IPS DF 6.9 (cell line): ENCODE measurements at regions not wholly inside any gene's neighbourhood (a gene's known extent, or its start where the extent isn't known, plus 50 kb on each side); places are given as distances from the start of the nearest gene placed in this dataset.
"Not testable (repeated sequence)": the region's sequence is repeated elsewhere in the genome, so short reads cannot be mapped to it uniquely, and the experiment has no call there.

Experiments used
- DNase-seq: peaks from one replicate; pipeline ENCODE4 v3.0.0-alpha.2; 2013; ENCODE audit warnings: low read depth, low spot score
- H3K27ac ChIP-seq: one replicate; pipeline ENCODE4 v1.5.1; 2013; ENCODE audit warnings: low read length, control low read depth
- H3K27me3 ChIP-seq: 2 replicates; pipeline ENCODE4 v1.6.1; 2013; ENCODE audit warnings: mild to moderate bottlenecking, low read length; ENCODE audit not compliant: control insufficient read depth, insufficient read depth
- H3K36me3 ChIP-seq: 2 replicates; pipeline ENCODE4 v1.6.1; 2013; ENCODE audit warnings: low read length; ENCODE audit not compliant: control insufficient read depth, insufficient read depth
- H3K4me1 ChIP-seq: 2 replicates; pipeline ENCODE4 v1.6.1; 2013; ENCODE audit warnings: low read length; ENCODE audit not compliant: control insufficient read depth, insufficient read depth
- H3K4me3 ChIP-seq: 2 replicates; pipeline ENCODE4 v1.5.1; 2013; ENCODE audit warnings: mild to moderate bottlenecking, low read length
- H3K9me3 ChIP-seq: 2 replicates; pipeline ENCODE4 v1.6.1; 2013; ENCODE audit warnings: low read length, inconsistent platforms; ENCODE audit not compliant: control insufficient read depth, insufficient read depth
- WGBS: extraction: QIAGEN DNeasy Blood & Tissue Kit; methylation state at CpG from one replicate; pipeline ENCODE4 v1.1.7; 2013; ENCODE audit warnings: mixed read lengths, missing lambda C conversion rate; ENCODE audit not compliant: insufficient read length, insufficient coverage; 5-methylcytosine and 5-hydroxymethylcytosine counted together

DNA sequence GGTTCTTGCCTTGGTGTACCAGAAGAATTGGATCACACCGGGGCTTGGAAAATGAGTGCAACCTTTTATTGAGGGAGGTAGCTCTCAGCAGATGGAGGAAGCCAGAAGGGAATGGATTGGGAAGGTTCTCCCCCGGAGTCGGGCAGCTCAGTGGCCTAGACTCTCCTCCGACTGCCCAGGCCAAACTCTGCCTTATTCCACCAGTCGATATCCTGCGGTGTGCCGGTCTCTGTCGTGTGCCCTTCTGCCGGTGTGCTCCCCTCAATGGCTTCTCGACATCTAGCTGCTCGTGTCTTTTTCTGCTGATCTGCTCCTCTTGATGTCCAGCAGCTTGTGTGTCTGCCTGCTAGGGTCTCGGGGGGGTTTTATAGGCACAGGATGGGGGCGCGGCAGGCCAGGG is 87.4 kb upstream of the CCL21 start:
- Histone ChIP-seq H3K9me3 (no peaks in the 10 kb centered on the region), H3K36me3 (no peaks in the 10 kb centered on the region), H3K27me3 (no peaks in the 10 kb centered on the region), H3K4me3 (no peak overlapping the region), H3K27ac (no peak overlapping the region), H3K4me1 (no peaks in the 10 kb centered on the region)
- DNase-seq, result no peak
- WGBS, result no CpG with 5 or more reads among the region's 14 CpGs

DNA sequence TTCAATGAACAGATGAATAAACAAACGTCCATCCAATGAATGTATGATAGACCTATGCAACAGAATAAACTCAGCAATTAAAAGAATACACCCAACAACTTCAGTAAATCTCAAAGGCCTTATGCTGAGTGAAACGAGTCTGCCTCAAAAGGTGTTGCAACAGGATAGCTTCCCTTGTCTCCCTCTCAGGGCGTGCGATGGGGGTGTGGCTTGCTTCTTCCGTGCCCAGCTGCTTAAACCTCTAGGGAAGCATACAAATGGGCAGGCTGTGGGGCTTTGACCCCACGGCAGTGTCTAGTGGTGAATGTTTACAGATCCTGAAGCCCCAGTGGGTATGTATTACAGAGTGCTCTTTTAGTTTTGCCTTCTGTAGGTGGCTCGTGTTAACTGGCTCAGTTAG is 87.0 kb upstream of the CCL21 start:
- no peak for DNase-seq
- H3K27ac ChIP-seq, result no peak overlapping the region
- H3K36me3 ChIP-seq, result no peaks in the 10 kb centered on the region
- H3K9me3 ChIP-seq, result no peaks in the 10 kb centered on the region
- no peaks in the 10 kb centered on the region for H3K4me1 ChIP-seq
- H3K27me3 ChIP-seq, result no peaks in the 10 kb centered on the region
- H3K4me3 ChIP-seq, result no peak overlapping the region
- WGBS, result no CpG with 5 or more reads among the region's 7 CpGs

DNA sequence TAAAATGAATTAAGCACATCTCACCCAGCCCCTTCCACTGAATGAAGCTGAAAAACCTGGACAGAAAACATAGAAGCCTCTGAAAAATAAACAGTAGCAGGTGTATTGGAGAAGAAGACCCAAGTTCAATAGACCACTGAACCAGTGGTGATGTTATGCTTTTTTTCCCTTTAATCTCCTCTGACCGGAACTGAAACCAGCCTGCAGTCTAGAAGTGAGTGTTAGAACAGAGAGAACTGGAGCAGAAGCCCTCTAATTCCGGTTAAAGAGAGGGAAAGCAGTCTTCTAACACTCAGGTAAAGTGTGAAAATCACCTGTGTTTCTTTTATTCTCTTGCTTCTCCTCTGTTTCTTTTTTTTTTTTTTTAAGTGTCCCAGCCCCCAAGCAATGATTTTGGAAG is 83.5 kb upstream of the CCL21 start:
- Histone ChIP-seq H3K9me3 (no peaks in the 10 kb centered on the region), H3K4me3 (no peak overlapping the region), H3K27ac (no peak overlapping the region), H3K27me3 (no peaks in the 10 kb centered on the region), H3K36me3 (no peaks in the 10 kb centered on the region), H3K4me1 (no peaks in the 10 kb centered on the region)
- WGBS, result no CpG with 5 or more reads among the region's 2 CpGs
- DNase-seq, result no peak

DNA sequence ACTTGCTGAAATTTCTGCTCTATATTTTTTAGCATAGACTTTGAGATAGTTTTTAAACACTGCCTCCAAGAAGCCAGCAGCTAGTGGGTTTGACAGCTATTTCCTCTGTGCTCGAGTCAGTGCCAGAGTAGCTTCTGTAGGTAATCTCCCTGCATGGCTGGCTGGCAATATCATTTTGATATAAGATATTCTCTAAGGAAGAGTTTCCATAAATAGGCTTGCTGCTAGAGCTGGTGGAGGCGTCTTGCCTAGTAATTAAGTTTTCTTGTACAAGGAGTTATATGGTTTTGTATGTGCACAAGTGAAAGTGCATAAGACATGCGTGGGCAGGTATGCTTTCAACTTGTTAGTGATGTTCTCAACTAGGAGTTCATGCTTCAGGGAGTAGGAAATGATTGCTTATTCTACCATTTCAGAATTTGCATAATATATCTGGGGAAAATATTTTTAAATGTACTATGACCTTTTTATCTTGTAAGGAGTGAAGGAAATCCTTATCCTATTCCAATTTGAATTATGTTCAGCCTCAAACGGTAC is 74.1 kb upstream of the CCL21 start:
- H3K27ac ChIP-seq, result no peak overlapping the region
- H3K36me3 ChIP-seq, result no peaks in the 10 kb centered on the region
- DNase-seq, result no peak
- no peaks in the 10 kb centered on the region for H3K27me3 ChIP-seq
- no CpG with 5 or more reads among the region's 4 CpGs for WGBS
- H3K9me3 ChIP-seq, result no peaks in the 10 kb centered on the region
- H3K4me1 ChIP-seq, result no peaks in the 10 kb centered on the region
- no peak overlapping the region for H3K4me3 ChIP-seq

DNA sequence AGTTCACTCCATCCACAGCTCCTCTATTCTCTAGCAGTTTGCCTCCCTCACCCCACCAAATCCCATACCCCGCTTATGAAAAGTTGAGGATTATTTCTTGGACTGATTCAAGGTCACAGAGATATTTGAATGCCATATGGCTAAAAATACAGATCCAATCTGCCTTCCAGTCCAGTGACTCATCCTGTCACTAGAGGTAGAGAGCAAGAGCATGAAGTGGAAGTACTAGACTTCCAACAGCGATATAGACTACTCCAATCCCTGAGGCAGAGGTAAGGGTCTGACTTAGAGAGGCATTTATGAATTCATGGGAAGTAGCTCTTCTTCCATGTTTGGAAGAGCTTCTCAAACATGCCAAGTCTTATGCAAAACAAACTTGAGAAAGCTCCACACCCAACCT is 72.4 kb upstream of the CCL21 start:
- no peaks in the 10 kb centered on the region for H3K27me3 ChIP-seq
- no peaks in the 10 kb centered on the region for H3K36me3 ChIP-seq
- no peaks in the 10 kb centered on the region for H3K4me1 ChIP-seq
- no peak for DNase-seq
- H3K9me3 ChIP-seq, result no peaks in the 10 kb centered on the region
- no CpG with 5 or more reads among the region's 2 CpGs for WGBS
- no peak overlapping the region for H3K4me3 ChIP-seq
- H3K27ac ChIP-seq, result no peak overlapping the region

DNA sequence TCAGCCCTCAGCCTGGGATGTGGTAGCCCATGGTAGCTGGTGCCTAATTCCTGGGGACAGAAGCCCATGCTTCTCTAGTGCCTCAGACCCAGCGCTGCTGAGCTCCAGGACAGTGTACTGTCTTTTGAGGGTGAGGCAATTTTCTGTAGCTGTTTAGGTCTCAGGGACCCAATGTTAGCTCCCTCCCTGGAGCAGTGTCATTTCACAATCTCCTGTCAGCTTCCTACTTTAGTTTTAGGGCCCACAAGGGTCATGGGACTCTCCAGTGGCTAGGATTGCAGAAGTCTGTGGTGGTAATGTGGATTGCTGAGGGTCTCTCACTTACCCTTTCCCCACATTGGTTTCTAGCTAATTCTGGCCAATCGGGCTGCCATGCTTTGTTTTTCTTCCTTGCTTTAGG is 67.7 kb upstream of the CCL21 start:
- DNase-seq, result no peak
- no CpG with 5 or more reads among the region's 2 CpGs for WGBS

DNA sequence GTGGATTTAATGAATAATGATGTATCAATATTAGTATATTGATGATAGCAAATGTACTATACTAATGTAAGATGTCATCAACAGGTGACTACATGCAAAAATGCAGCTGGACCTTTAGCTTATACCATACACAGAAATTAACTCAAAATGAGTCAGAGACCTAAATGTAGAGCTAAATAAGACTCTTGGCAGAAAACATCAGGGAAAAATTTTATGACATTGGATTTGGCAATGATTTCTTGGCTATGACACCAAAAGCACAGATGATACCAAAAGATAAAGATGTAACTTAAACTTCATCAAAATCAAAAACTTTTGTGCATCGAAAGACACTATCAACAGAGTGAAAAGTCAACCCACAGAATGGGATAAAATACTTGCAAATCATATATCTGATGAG is 64.0 kb upstream of the CCL21 start:
- no peak overlapping the region for H3K4me3 ChIP-seq
- H3K9me3 ChIP-seq, result no peaks in the 10 kb centered on the region
- no peaks in the 10 kb centered on the region for H3K36me3 ChIP-seq
- no peaks in the 10 kb centered on the region for H3K4me1 ChIP-seq
- no peaks in the 10 kb centered on the region for H3K27me3 ChIP-seq
- no peak for DNase-seq
- no peak overlapping the region for H3K27ac ChIP-seq
- no CpG with 5 or more reads among the region's 1 CpG for WGBS

More for the DNA sequence above, 67.7 kb upstream of the CCL21 start:
- no peak overlapping the region for H3K27ac ChIP-seq
- no peaks in the 10 kb centered on the region for H3K9me3 ChIP-seq
- no peaks in the 10 kb centered on the region for H3K27me3 ChIP-seq
- H3K4me3 ChIP-seq, result no peak overlapping the region
- H3K36me3 ChIP-seq, result no peaks in the 10 kb centered on the region
- no peaks in the 10 kb centered on the region for H3K4me1 ChIP-seq

DNA sequence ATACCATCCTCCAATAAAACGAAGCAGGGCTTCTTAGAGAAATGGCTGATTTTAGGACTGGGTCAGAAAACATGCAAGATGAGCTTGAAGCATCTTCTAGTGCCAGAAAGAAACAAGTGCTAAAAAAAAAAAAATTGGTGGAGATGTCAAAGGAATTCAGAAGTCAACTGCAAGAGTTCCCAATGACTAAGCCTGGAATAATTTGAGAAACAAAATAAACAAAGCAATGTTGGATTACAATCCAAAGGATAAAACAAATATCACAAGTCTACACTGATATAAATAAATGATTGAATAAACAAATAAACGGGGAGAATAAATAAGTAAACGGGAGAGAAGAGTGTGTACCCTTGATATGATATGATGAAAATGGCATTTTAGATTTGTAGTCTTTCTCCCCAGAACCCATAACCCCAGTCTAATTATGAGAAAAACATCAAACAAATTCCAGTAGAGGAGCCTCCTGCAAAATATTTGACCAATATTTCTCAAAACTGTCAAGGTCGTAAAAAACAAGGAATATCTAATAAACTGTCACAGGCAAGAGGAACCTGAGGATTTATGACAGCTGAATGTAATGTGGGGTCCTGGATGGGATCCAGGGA is 63.5 kb upstream of the CCL21 start:
- Histone ChIP-seq H3K4me1 (no peaks in the 10 kb centered on the region), H3K9me3 (no peaks in the 10 kb centered on the region), H3K4me3 (no peak overlapping the region), H3K27me3 (no peaks in the 10 kb centered on the region), H3K36me3 (no peaks in the 10 kb centered on the region), H3K27ac (no peak overlapping the region)
- no peak for DNase-seq
- WGBS, result no CpG with 5 or more reads among the region's 4 CpGs

DNA sequence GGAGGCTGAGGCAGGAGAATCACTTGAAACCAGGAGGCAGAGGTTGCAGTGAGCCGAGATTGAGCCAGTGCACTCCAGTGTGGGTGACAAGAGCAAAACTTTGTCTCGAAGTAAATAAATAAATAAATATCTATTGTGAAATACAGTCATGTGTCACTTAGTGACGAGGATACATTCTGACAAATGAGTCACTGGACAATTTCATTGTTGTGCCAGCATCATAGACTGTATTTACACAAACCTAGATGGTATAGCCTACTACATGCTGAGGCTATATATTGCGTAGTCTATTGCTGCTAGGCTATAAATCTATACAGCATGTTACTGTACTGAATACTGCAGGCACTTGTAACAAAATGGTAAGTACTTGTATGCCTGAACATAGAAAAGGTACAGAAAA is 61.1 kb upstream of the CCL21 start:
- no peaks in the 10 kb centered on the region for H3K9me3 ChIP-seq
- no peak overlapping the region for H3K4me3 ChIP-seq
- H3K4me1 ChIP-seq, result no peaks in the 10 kb centered on the region
- H3K27me3 ChIP-seq, result no peaks in the 10 kb centered on the region
- no peak for DNase-seq
- no peak overlapping the region for H3K27ac ChIP-seq
- no CpG with 5 or more reads among the region's 4 CpGs for WGBS
- no peaks in the 10 kb centered on the region for H3K36me3 ChIP-seq

DNA sequence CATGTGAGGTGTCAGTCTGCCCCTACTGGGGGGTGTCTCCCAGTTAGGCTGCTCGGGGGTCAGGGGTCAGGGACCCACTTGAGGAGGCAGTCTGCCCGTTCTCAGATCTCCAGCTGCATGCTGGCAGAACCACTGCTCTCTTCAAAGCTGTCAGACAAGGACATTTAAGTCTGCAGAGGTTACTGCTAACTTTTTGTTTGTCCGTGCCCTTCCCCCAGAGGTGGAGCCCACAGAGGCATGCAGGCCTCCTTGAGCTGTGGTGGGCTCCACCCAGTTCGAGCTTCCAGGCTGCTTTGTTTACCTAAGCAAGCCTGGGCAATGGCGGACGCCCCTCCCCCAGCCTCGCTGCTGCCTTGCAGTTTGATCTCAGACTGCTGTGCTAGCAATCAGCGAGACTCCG is 57.2 kb upstream of the CCL21 start:
- not testable (repeated sequence) for H3K9me3 ChIP-seq, H3K4me1 ChIP-seq, H3K27me3 ChIP-seq, H3K36me3 ChIP-seq, H3K27ac ChIP-seq, DNase-seq, H3K4me3 ChIP-seq
- no CpG with 5 or more reads among the region's 9 CpGs for WGBS
